PC-9 (cell line): ENCODE measurements at regions not wholly inside any gene's neighbourhood (a gene's known extent, or its start where the extent isn't known, plus 50 kb on each side); places are given as distances from the start of the nearest gene placed in this dataset.

ENCODE experiments used
- BruUV-seq: library from RNA; stranded (reverse); fragments of 400-500 nt; replicated peaks from 2 replicates; lab custom pipeline; 2021; lab: Mats Ljungman, UMichigan
- CTCF ChIA-PET: fragments of 300-600 bp; sonication (Branson Sonifier 250); formaldehyde crosslinking; loops from one replicate; lab custom pipeline; 2022; ENCODE audit warnings: antibody characterized with exemption; lab: Charles Lee
- POLR2A ChIA-PET: fragments of 300-600 bp; sonication (Branson Sonifier 250); formaldehyde crosslinking; loops from one replicate; lab custom pipeline; 2022; ENCODE audit warnings: antibody characterized with exemption; ENCODE audit not compliant: unreplicated experiment; lab: Charles Lee
- DNase-seq, 2 experiments: peaks; one replicate each; pipeline versions ENCODE4 v3.0.0 to v3.0.0-alpha.2; 2015 to 2022; ENCODE audit warnings: mixed read lengths in 1 of 2
- H2AFZ ChIP-seq: fragments of 200-600 bp; sonication (generic); 2 replicates; pipeline ENCODE4 v1.8.1; 2017; ENCODE audit warnings: antibody characterized with exemption
- H3F3A ChIP-seq: fragments of 200-600 bp; sonication (generic); 2 replicates; pipeline ENCODE4 v1.8.1; 2017; ENCODE audit warnings: antibody characterized with exemption, mild to moderate bottlenecking, low read depth; ENCODE audit not compliant: insufficient read depth
- H3K27ac ChIP-seq: fragments of 200-600 bp; sonication (generic); 2 replicates; pipeline ENCODE4 v1.6.1; 2016; ENCODE audit warnings: mixed run types
- H3K27me3 ChIP-seq: fragments of 200-600 bp; sonication (generic); 2 replicates; pipeline ENCODE4 v1.6.1; 2016; ENCODE audit warnings: low read depth, mixed run types; ENCODE audit not compliant: insufficient read depth
- H3K36me3 ChIP-seq: fragments of 200-600 bp; sonication (generic); 2 replicates; pipeline ENCODE4 v1.6.1; 2016; ENCODE audit warnings: low read depth, mixed run types
- H3K4me1 ChIP-seq: fragments of 200-600 bp; sonication (generic); replicated peaks from 2 replicates; pipeline ENCODE4 v1.6.1; 2016; ENCODE audit warnings: mixed run types; ENCODE audit not compliant: insufficient read depth
- H3K4me2 ChIP-seq: fragments of 200-600 bp; sonication (generic); 2 replicates; pipeline ENCODE4 v1.6.1; 2017; ENCODE audit warnings: mixed run types
- H3K4me3 ChIP-seq: fragments of 200-600 bp; sonication (generic); 2 replicates; pipeline ENCODE4 v1.6.1; 2016; ENCODE audit warnings: mixed run types
- H3K79me2 ChIP-seq: fragments of 200-600 bp; sonication (generic); 2 replicates; pipeline ENCODE4 v1.6.1; 2017; ENCODE audit warnings: low read depth, mixed run types
- H3K9me2 ChIP-seq: fragments of 200-600 bp; sonication (generic); 2 replicates; pipeline ENCODE4 v1.8.1; 2017; ENCODE audit warnings: mild to moderate bottlenecking; ENCODE audit not compliant: insufficient read depth
- H3K9me3 ChIP-seq: fragments of 200-600 bp; sonication (generic); 2 replicates; pipeline ENCODE4 v1.8.1; 2016; ENCODE audit warnings: low read depth; ENCODE audit not compliant: insufficient read depth
- H4K20me1 ChIP-seq: fragments of 200-600 bp; sonication (generic); 2 replicates; pipeline ENCODE4 v1.8.1; 2017; ENCODE audit not compliant: insufficient read depth
- EZH2 ChIP-seq: fragments of 200-600 bp; sonication (generic); IDR thresholded peaks from 2 replicates; pipeline ENCODE4 v1.8.0; 2017; ENCODE audit warnings: antibody characterized with exemption, low read depth
- intact Hi-C: fragments of 100-400 bp; cut with micrococcal nuclease; formaldehyde crosslinking; loops from one replicate; pipeline ENCODE4 v1.10.0; 2022; ENCODE audit not compliant: unreplicated experiment
- TF ChIP-seq, protein P1 (sequence below): fragments of 200-600 bp; sonication (generic); conservative IDR thresholded peaks from 2 replicates; pipeline ENCODE4 v1.6.1; 2017; ENCODE audit warnings: mixed run types, antibody characterized with exemption, mild to moderate bottlenecking, moderate library complexity

DNA sequence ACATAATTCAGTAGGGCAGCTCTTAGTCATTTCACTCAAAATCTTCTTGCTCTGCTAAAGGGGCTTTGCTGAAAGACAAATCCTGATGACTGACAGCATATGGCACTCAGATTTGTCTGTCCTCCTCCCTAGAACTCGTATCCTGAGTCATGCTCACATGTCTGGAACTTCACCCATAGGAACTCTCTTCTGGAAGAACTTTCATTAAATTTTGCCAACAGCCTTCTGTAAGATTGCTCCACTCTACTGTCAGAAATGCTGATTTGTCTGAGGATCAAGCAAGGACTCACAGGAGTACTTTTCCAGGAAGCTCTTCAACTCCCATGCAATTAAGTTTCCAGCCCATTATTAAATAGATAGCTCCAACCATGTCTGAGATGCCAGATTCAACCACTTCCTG, 59.8 kb upstream of the SNX2 start:
- Histone ChIP-seq H3K4me1 (no peaks in the 10 kb centered on the region), H3K27ac (no peak overlapping the region), H3K79me2 (no peaks in the 10 kb centered on the region), H3K9me3 (no peaks in the 10 kb centered on the region), H4K20me1 (no peaks in the 10 kb centered on the region), H3F3A (no peaks in the 10 kb centered on the region), H3K9me2 (no peaks in the 10 kb centered on the region), H2AFZ (no peak overlapping the region), H3K36me3 (no peaks in the 10 kb centered on the region), H3K4me3 (no peak overlapping the region), H3K27me3 (no peaks in the 10 kb centered on the region), H3K4me2 (no peak overlapping the region)
- intact Hi-C loops = no loop called here
- BruUV-seq = no TSS peak
- CTCF ChIA-PET = no interaction called here
- no peak for DNase-seq
- TF ChIP-seq, protein P1, sequence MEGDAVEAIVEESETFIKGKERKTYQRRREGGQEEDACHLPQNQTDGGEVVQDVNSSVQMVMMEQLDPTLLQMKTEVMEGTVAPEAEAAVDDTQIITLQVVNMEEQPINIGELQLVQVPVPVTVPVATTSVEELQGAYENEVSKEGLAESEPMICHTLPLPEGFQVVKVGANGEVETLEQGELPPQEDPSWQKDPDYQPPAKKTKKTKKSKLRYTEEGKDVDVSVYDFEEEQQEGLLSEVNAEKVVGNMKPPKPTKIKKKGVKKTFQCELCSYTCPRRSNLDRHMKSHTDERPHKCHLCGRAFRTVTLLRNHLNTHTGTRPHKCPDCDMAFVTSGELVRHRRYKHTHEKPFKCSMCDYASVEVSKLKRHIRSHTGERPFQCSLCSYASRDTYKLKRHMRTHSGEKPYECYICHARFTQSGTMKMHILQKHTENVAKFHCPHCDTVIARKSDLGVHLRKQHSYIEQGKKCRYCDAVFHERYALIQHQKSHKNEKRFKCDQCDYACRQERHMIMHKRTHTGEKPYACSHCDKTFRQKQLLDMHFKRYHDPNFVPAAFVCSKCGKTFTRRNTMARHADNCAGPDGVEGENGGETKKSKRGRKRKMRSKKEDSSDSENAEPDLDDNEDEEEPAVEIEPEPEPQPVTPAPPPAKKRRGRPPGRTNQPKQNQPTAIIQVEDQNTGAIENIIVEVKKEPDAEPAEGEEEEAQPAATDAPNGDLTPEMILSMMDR = no peak
- no peak for TF ChIP-seq EZH2
- POLR2A ChIA-PET = no interaction called here

DNA sequence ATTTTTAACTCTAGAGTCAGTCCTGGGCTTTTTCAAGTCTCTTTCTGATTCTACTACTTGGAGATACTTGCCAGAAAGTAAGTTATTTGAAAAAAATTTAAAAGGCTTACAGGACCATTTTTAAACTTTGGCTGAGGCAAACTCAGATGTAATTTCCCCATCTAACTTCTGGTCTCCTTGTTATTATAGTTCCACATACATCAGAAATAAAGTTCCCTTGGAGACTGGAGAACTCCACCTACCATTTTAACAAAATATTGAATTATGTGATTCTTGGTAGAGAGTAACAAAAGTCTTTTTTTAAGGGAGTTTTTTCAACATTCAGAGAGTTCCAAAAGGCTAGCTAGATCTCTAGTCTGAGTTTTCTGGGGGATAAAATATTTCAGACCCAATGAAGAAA, 56.3 kb upstream of the SNX2 start:
- CTCF ChIA-PET = no interaction called here
- H3K27me3 ChIP-seq = no peaks in the 10 kb centered on the region
- no peak for DNase-seq
- POLR2A ChIA-PET = no interaction called here
- H3K79me2 ChIP-seq = no peaks in the 10 kb centered on the region
- no peak overlapping the region for H3K4me2 ChIP-seq
- no peaks in the 10 kb centered on the region for H3K9me3 ChIP-seq
- TF ChIP-seq, protein P1 = no peak
- BruUV-seq = no TSS peak
- intact Hi-C loops = no loop called here
- no peaks in the 10 kb centered on the region for H3K9me2 ChIP-seq
- H3K36me3 ChIP-seq = no peaks in the 10 kb centered on the region
- no peak overlapping the region for H2AFZ ChIP-seq
- H4K20me1 ChIP-seq = no peaks in the 10 kb centered on the region
- no peaks in the 10 kb centered on the region for H3K4me1 ChIP-seq
- no peak overlapping the region for H3K4me3 ChIP-seq
- H3K27ac ChIP-seq = no peak overlapping the region
- no peaks in the 10 kb centered on the region for H3F3A ChIP-seq

DNA sequence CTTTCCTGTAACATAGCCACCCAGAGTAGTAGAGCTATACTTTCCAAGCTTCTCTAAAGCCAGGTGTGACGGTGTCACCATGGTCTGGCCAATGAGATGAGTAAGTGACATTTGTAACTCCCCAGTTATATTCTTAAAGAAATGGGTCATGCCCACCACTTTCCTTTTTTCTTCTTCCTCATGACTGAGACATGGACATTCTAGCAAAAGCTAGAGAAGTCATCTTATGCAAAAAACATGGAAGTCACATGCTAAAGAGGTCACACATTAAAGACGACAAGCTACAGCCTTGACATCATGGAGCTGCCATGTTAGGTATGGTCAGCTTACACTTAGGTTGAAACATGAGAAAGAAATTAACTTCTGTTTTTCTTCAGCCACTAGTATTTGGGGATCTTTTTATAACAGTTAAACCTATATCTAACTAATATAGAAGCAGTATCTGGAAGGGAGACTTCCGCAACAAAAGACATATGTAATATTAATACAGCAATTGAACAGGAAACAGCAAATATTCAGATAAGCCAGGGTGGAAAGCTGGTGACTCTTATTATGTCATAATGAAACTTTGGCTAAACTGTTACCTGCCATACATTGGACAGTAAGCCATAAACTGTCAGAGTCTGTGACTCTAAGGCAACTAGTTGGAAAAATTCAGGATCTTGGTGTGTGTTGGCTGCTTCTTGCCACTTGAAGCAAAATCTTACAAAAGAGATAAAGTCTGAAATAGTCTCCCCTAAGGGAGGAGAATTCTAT, 54.7 kb upstream of the SNX2 start:
- Histone ChIP-seq H3K9me2 (no peaks in the 10 kb centered on the region), H3K27ac (no peak overlapping the region), H3K4me3 (no peak overlapping the region), H3K79me2 (no peaks in the 10 kb centered on the region), H3K36me3 (no peaks in the 10 kb centered on the region), H2AFZ (no peak overlapping the region), H3K27me3 (no peaks in the 10 kb centered on the region), H3F3A (no peaks in the 10 kb centered on the region), H4K20me1 (no peaks in the 10 kb centered on the region), H3K4me1 (no peaks in the 10 kb centered on the region), H3K4me2 (no peak overlapping the region), H3K9me3 (no peaks in the 10 kb centered on the region)
- CTCF ChIA-PET = no interaction called here
- TF ChIP-seq, protein P1 = no peak
- TF ChIP-seq EZH2 = no peak
- no TSS peak for BruUV-seq
- intact Hi-C loops = no loop called here
- DNase-seq = no peak
- POLR2A ChIA-PET = interaction anchor here (0.7 kb wide), 1 partner anchor 520 kb away, joined by 7 read pairs; no protein-coding TSS in a partner anchor
